Activated T-cell treated with anti-CD3 and anti-CD28 coated beads for 1 hour (primary cell): ENCODE measurements at regions not wholly inside any gene's neighbourhood (a gene's known extent, or its start where the extent isn't known, plus 50 kb on each side); places are given as distances from the start of the nearest gene placed in this dataset.
"Not testable (repeated sequence)": the region's sequence is repeated elsewhere in the genome, so short reads cannot be mapped to it uniquely, and the experiment has no call there.

Experiments used
- DNase-seq: peaks from one replicate; pipeline ENCODE4 v3.0.0-alpha.2; 2020; ENCODE audit warnings: low read depth

GRCh38 chr5:34555699-34556508, 100.2 kb upstream of the RAI14 start:
- DNase-seq = no peak

GRCh38 chr5:34556509-34556782, 99.7 kb upstream of the RAI14 start:
- DNase-seq = no peak

GRCh38 chr5:34561581-34561980, 94.5 kb upstream of the RAI14 start:
- not testable (repeated sequence) for DNase-seq

GRCh38 chr5:34562791-34563190, 93.3 kb upstream of the RAI14 start:
- no peak for DNase-seq

GRCh38 chr5:34563269-34563668, 92.9 kb upstream of the RAI14 start:
- DNase-seq = no peak

- DNase-seq = no peak
Observed at GRCh38 chr5:34563931-34564709, 92.0 kb upstream of the RAI14 start.

GRCh38 chr5:34564710-34565235, 91.4 kb upstream of the RAI14 start:
- DNase-seq = no peak

- no peak for DNase-seq
Observed at GRCh38 chr5:34570143-34570542, 86.0 kb upstream of the RAI14 start.

GRCh38 chr5:34570721-34571676, 85.1 kb upstream of the RAI14 start:
- DNase-seq = no peak

GRCh38 chr5:34571677-34572041, 84.5 kb upstream of the RAI14 start:
- DNase-seq = no peak

- no peak for DNase-seq
Observed at GRCh38 chr5:34574936-34575467, 81.1 kb upstream of the RAI14 start.

GRCh38 chr5:34576891-34577666, 79.0 kb upstream of the RAI14 start:
- DNase-seq = no peak

GRCh38 chr5:34578962-34579361, 77.2 kb upstream of the RAI14 start:
- DNase-seq = no peak

GRCh38 chr5:34580983-34581382, 75.1 kb upstream of the RAI14 start:
- no peak for DNase-seq

- DNase-seq = no peak
Observed at GRCh38 chr5:34582371-34582770, 73.8 kb upstream of the RAI14 start.

- DNase-seq = no peak
Observed at GRCh38 chr5:34583167-34583566, 73.0 kb upstream of the RAI14 start.

- no peak for DNase-seq
Observed at GRCh38 chr5:34584165-34584564, 72.0 kb upstream of the RAI14 start.

GRCh38 chr5:34585601-34586104, 70.5 kb upstream of the RAI14 start:
- no peak for DNase-seq

GRCh38 chr5:34586117-34586885, 69.8 kb upstream of the RAI14 start:
- DNase-seq = no peak
